Neural cell (in vitro differentiated cells): ENCODE measurements at regions not wholly inside any gene's neighbourhood (a gene's known extent, or its start where the extent isn't known, plus 50 kb on each side); places are given as distances from the start of the nearest gene placed in this dataset.

Experiments used
- H2AFZ ChIP-seq: fragments of 200-600, 300-800 bp; sonication (generic), shearing (Covaris generic); 2 replicates; pipeline ENCODE4 v1.6.0; 2014; ENCODE audit warnings: low read depth, mild to moderate bottlenecking, antibody characterized with exemption, low read length, moderate library complexity
- H3F3A ChIP-seq: fragments of 200-600 bp; shearing (Covaris generic); 2 replicates; pipeline ENCODE4 v1.6.1; 2016; ENCODE audit warnings: mild to moderate bottlenecking, moderate library complexity, mixed read lengths, antibody characterized with exemption, low read length; ENCODE audit not compliant: insufficient read depth, poor library complexity, severe bottlenecking
- H3K27ac ChIP-seq: fragments of 200-600, 300-800 bp; sonication (generic), shearing (Covaris generic); 2 replicates; pipeline ENCODE4 v1.5.1; 2014; ENCODE audit warnings: mild to moderate bottlenecking, low read length, moderate library complexity
- H3K27me3 ChIP-seq: fragments of 300-800, 200-600 bp; sonication (generic), shearing (Covaris generic); 2 replicates; pipeline ENCODE4 v1.6.0; 2014; ENCODE audit warnings: mild to moderate bottlenecking, low read depth, low read length, moderate library complexity; ENCODE audit not compliant: insufficient read depth
- H3K36me3 ChIP-seq: fragments of 300-800, 200-600 bp; sonication (generic), shearing (Covaris generic); 2 replicates; pipeline ENCODE4 v1.5.1; 2014; ENCODE audit warnings: mild to moderate bottlenecking, antibody characterized with exemption, low read length, moderate library complexity; ENCODE audit not compliant: insufficient read depth
- H3K4me2 ChIP-seq: fragments of 300-800, 200-600 bp; sonication (generic), shearing (Covaris generic); 2 replicates; pipeline ENCODE4 v1.6.0; 2014; ENCODE audit warnings: mild to moderate bottlenecking, low read length
- H3K4me3 ChIP-seq: fragments of 300-800, 200-600 bp; sonication (generic), shearing (Covaris generic); 2 replicates; pipeline ENCODE4 v1.5.1; 2014; ENCODE audit warnings: mild to moderate bottlenecking, low read length, moderate library complexity
- H3K79me2 ChIP-seq: fragments of 200-600 bp; shearing (Covaris generic); replicated peaks from 2 replicates; pipeline ENCODE4 v1.6.0; 2014; ENCODE audit warnings: mild to moderate bottlenecking, low read length, moderate library complexity; ENCODE audit not compliant: insufficient read depth
- H3K9ac ChIP-seq: fragments of 300-800, 200-600 bp; sonication (generic), shearing (Covaris generic); 2 replicates; pipeline ENCODE4 v1.6.1; 2016; ENCODE audit warnings: mild to moderate bottlenecking, low read length, mixed read lengths
- H3K9me2 ChIP-seq: fragments of 200-600 bp; shearing (Covaris generic); 2 replicates; pipeline ENCODE4 v1.6.1; 2016; ENCODE audit warnings: mild to moderate bottlenecking, low read length, mixed read lengths; ENCODE audit not compliant: insufficient read depth
- H3K9me3 ChIP-seq: fragments of 200-600, 300-800 bp; sonication (generic), shearing (Covaris generic); 2 replicates; pipeline ENCODE4 v1.6.1; 2016; ENCODE audit warnings: mild to moderate bottlenecking, mixed run types, low read length, moderate library complexity, mixed read lengths
- H4K20me1 ChIP-seq: fragments of 200-600 bp; shearing (Covaris generic); 2 replicates; pipeline ENCODE4 v1.6.1; 2016; ENCODE audit warnings: mild to moderate bottlenecking, mixed run types; ENCODE audit not compliant: insufficient read depth
- CTCF ChIP-seq: fragments of 450-650 bp; IDR thresholded peaks from 2 replicates; pipeline ENCODE4 v1.5.1; 2014; ENCODE audit warnings: antibody characterized with exemption, mild to moderate bottlenecking, moderate library complexity; ENCODE audit not compliant: poor library complexity, severe bottlenecking
- EP300 ChIP-seq: fragments of 450-650 bp; conservative IDR thresholded peaks from 2 replicates; pipeline ENCODE4 v1.6.1; 2014; ENCODE audit warnings: antibody characterized with exemption, mild to moderate bottlenecking, moderate library complexity; ENCODE audit not compliant: poor library complexity, severe bottlenecking
- EZH2 ChIP-seq: fragments of 200-600, 300-800 bp; shearing (Covaris generic), sonication (generic); IDR thresholded peaks from 2 replicates; pipeline ENCODE4 v1.6.1; 2014; ENCODE audit warnings: antibody characterized with exemption, low read length, borderline replicate concordance, mild to moderate bottlenecking; ENCODE audit not compliant: insufficient read depth, poor library complexity, severe bottlenecking
- MXI1 ChIP-seq: fragments of 450-650 bp; conservative IDR thresholded peaks from 2 replicates; pipeline ENCODE4 v1.6.1; 2014; ENCODE audit warnings: antibody characterized with exemption, mild to moderate bottlenecking; ENCODE audit not compliant: poor library complexity, severe bottlenecking
- POLR2AphosphoS5 ChIP-seq: IDR thresholded peaks from 2 replicates; pipeline ENCODE4 v1.6.1; 2012
- RAD21 ChIP-seq: fragments of 450-650 bp; conservative IDR thresholded peaks from 2 replicates; pipeline ENCODE4 v1.6.1; 2014; ENCODE audit warnings: antibody characterized with exemption, mild to moderate bottlenecking, moderate library complexity
- REST ChIP-seq: IDR thresholded peaks from 2 replicates; pipeline ENCODE4 v1.6.1; 2012; ENCODE audit warnings: borderline replicate concordance
- SMC3 ChIP-seq: fragments of 450-650 bp; conservative IDR thresholded peaks from 2 replicates; pipeline ENCODE4 v1.6.1; 2014; ENCODE audit warnings: antibody characterized with exemption, mild to moderate bottlenecking, moderate library complexity; ENCODE audit not compliant: poor library complexity
- TAF1 ChIP-seq: IDR thresholded peaks from 2 replicates; pipeline ENCODE4 v1.6.1; 2012; ENCODE audit warnings: low read depth

GRCh38 chr4:143046906-143047305 lies 137.8 kb upstream of the USP38 start:
- Histone ChIP-seq H3K9me2 (no peaks in the 10 kb centered on the region), H3K79me2 (no peaks in the 10 kb centered on the region), H3K27ac (no peak overlapping the region), H3K9ac (no peak overlapping the region), H3K4me2 (no peak overlapping the region), H3K27me3 (no peaks in the 10 kb centered on the region), H3K4me3 (no peak overlapping the region), H3F3A (no peaks in the 10 kb centered on the region), H4K20me1 (no peaks in the 10 kb centered on the region), H2AFZ (no peak overlapping the region), H3K9me3 (no peaks in the 10 kb centered on the region), H3K36me3 (no peaks in the 10 kb centered on the region)
- TF ChIP-seq POLR2AphosphoS5 = no peak
- no peak for TF ChIP-seq SMC3
- no peak for TF ChIP-seq CTCF
- no peak for TF ChIP-seq REST
- TF ChIP-seq RAD21 = no peak
- no peak for TF ChIP-seq EP300

- no peak for TF ChIP-seq REST
- no peak for TF ChIP-seq MXI1
- TF ChIP-seq EP300 = no peak
- no peak for TF ChIP-seq POLR2AphosphoS5
- TF ChIP-seq CTCF = no peak
- no peak for TF ChIP-seq EZH2
- no peak for TF ChIP-seq TAF1
- TF ChIP-seq SMC3 = no peak
- no peak for TF ChIP-seq RAD21
- Histone ChIP-seq H3K9ac (no peak overlapping the region), H3K4me2 (no peak overlapping the region), H4K20me1 (no peaks in the 10 kb centered on the region), H3K27me3 (no peaks in the 10 kb centered on the region), H3K79me2 (no peaks in the 10 kb centered on the region), H3K9me3 (no peaks in the 10 kb centered on the region), H3F3A (no peaks in the 10 kb centered on the region), H3K27ac (no peak overlapping the region), H3K4me3 (no peak overlapping the region), H3K9me2 (no peaks in the 10 kb centered on the region), H2AFZ (no peak overlapping the region), H3K36me3 (no peaks in the 10 kb centered on the region)
These were observed 129.7 kb upstream of the USP38 start for GRCh38 chr4:143054971-143055370.
